Activated CD4-positive, alpha-beta T cell treated with anti-CD3 and anti-CD28 coated beads, Interleukin-2, amount 50 U/mL, for 24 hours (primary cell): ENCODE measurements at regions not wholly inside any gene's neighbourhood (a gene's known extent, or its start where the extent isn't known, plus 50 kb on each side); places are given as distances from the start of the nearest gene placed in this dataset.
"Not testable (repeated sequence)": the region's sequence is repeated elsewhere in the genome, so short reads cannot be mapped to it uniquely, and the experiment has no call there.

Experiments
- DNase-seq, 2 donors: peaks; one replicate each; pipeline ENCODE4 v3.0.0-alpha.2; 2020; ENCODE audit warnings: low read depth in 1 of 2, low spot score in 1 of 2

DNA sequence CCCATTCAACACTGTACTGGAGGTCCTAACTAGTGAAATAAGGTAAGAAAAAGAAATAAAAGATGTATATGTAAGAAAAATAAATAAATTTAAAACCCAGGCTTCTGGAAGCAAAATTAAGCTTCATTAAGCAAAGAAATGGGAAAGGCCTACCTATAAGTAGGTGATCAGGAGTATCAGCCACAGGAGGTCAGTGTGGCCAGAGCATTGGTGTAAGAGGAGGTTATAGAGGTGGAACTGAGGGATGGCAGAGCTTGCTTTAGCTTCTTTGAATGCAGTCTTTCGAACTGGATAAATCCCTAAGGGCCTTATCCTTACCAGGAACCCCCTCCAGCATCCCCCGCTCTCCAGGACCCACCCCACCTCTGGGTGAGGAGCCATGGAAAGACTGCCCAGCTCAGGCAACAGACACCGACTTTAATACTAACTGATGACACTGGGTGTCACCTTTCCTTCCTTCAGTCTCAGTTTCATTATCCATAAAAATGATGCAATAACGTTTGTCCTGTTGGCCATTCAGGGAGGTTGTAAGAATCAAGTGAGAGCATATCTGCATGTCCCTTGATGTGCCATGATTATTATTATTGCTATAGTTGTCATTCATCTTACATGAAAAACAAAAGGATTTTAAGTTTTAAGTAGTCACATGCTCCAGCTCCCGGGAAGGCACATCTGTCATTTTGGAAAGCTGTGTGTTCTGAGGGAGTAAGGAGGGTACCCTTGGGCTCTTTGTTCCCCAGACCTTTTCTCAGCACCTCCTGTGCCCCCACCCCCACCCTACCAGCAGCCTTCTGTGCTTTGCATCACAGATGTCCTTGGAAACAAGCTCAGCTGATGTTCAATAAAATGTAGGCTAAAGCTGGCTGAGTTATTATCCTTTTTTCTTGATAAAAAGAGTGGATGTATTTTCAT, 50.8 kb upstream of the CTNNA1 start:
- DNase-seq = no peak

GRCh38 chr5:138701678-138702077, 51.5 kb upstream of the CTNNA1 start:
- DNase-seq = no peak

GRCh38 chr5:138700581-138701362, 52.5 kb upstream of the CTNNA1 start:
- DNase-seq = no peak

DNA sequence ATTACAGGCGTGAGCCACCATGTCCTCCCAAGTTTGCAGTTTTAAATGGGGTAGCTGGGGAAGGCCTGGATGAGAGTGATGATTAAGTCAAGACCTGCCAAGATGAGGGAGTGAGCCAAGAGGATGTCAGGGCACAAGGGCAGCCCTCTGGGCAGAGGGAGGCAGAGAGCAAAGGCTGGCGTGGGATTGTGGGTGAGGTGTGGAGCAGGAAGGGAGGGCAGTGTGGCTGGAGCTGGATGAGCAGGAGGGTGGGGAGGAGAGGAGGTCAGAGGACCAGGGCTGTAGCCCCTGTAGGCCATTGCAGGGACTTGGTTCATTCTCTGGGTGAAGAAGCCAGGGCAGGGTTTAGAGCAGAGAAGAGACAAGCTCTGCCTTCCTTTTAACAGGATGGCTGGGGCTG, 53.7 kb upstream of the CTNNA1 start:
- no peak for DNase-seq

- no peak for DNase-seq
Observed at GRCh38 chr5:138698713-138699112, 54.5 kb upstream of the CTNNA1 start.

DNA sequence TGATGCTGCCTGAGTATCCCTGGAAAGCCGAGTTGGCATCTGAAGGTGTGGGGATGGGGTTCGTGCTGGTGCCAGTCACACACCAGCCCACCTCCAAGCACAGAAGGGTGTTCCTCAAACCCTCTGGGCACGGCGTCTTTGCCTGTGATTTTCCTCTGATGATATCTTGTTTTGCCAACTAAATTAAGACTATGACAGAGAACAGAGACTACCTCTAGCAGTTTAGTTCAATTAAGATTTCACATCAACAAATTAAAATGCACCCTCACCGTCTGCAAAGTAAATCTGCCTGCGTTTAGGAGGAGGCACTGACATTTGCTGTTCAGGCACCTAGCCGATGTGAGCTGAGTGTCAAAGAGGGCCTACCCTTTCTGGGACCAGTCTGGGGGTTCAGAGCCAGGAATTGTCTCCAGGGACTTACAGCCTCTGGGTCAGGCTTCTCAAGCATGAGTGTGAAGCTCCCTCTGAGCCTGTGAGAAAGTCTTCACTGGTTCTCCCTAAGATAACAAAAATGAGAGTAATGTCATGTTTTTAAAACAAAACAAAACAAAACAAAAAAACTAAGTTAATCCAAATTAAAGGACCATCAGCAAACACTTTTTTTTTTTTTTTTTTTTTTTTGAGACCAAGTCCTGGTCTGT, 55.4 kb upstream of the CTNNA1 start:
- no peak for DNase-seq

- no peak for DNase-seq
Observed at GRCh38 chr5:138696501-138696900, 56.7 kb upstream of the CTNNA1 start.

DNA sequence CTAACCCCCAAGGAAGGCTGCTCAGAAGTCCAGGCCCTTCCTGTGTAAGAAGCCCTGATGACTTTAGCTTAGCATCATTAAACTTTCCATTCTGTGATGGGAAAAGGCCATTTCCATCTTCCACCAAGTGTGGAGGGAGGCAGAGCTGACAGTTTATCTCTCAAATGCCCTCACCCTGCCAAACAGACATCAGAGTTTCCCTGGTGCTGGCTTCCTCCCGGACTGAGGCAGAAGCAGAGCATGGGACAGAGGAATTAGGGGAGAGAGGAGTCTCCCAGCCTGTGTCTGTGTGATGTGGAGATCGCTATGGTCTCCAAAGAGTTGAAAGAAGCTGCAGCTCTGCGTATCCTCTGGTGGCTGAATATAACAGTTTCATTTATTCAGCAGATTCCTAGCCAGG, 57.4 kb upstream of the CTNNA1 start:
- DNase-seq = no peak

- no peak for DNase-seq
Observed at GRCh38 chr5:138694146-138694545, 59.1 kb upstream of the CTNNA1 start.

DNA sequence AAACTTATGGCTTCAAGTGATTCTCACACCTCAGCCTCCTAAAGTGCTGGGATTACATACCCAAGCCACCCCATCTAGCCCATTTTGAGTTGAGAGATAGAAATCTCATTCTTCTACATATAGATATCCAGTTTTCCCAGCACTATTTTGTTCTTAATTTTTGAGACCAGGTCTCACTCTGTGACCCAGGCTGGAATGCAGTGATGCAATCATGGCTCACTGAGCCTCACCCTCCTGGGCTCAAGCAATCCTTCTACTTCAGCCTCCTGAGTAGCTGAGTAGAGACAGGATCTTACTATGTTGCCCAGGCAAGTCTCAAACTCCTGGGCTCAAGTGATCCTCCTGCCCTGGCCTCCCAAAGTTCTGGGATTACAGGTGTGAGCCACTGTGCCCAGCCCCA, 60.9 kb upstream of the CTNNA1 start:
- no peak for DNase-seq

- DNase-seq = no peak
Observed at GRCh38 chr5:138686668-138687067, 66.6 kb upstream of the CTNNA1 start.

DNA sequence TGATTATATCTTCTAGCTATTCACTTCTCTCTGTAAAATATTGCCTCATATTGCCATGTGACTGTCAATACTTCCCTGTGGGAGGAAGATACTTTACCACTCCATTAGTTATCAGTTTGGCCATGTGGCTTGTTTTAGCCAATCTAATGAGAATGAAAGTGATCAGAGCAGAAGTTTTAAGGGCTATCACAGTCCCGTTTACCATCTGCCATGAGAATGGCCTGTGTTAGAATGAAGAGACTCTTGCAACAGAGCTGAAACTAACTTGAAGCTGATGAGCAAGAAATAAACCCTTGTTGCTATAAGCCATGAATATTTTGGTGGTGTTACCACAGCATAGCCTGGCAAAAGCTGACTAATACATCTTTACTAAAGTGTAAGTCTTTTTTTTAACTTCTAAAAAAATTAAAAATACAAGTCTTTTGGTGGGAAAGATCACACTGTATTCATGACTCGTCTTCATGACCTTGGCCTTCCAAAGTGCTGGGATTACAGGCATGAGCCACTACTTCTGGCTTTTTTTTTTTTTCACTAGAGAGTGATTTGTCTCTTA, 68.0 kb upstream of the CTNNA1 start:
- DNase-seq = no peak

- DNase-seq = not testable (repeated sequence)
Observed at GRCh38 chr5:138682462-138682861, 70.8 kb upstream of the CTNNA1 start.

DNA sequence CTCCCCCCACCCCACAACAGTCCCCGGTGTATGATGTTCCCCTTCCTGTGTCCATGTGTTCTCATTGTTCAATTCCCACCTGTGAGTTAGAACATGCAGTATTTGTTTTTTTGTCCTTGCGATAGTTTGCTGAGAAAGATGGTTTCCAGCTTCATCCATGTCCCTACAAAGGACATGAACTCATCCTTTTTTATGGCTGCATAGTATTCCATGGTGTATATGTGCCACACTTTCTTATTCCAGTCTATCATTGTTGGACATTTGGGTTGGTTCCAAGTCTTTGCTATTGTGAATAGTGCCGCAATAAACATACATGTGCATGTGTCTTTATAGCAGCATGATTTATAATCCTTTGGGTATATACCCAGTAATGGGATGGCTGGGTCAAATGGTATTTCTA, 74.4 kb upstream of the CTNNA1 start:
- not testable (repeated sequence) for DNase-seq

- no peak for DNase-seq
Observed at GRCh38 chr5:138677782-138678181, 75.4 kb upstream of the CTNNA1 start.

- DNase-seq = no peak
Observed at GRCh38 chr5:138676556-138677193, 76.5 kb upstream of the CTNNA1 start.

DNA sequence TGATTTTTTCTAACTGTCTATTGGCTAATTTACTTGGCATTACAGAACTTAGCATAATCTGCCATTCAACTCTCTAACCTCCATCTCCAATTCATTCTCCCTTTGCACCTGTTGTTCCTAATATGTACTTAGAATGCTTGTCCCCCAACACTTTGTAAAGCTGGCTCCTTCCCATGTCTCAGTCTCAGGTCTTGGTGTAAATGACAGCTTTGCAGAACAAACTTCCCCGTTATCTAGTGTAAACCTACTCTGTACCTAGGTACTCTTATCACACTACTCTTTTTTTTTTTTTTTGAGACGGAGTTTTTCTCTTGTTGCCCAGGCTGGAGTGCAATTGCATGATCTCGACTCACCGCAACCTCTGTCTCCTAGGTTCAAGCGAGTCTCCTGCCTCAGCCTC, 77.2 kb upstream of the CTNNA1 start:
- DNase-seq = no peak

DNA sequence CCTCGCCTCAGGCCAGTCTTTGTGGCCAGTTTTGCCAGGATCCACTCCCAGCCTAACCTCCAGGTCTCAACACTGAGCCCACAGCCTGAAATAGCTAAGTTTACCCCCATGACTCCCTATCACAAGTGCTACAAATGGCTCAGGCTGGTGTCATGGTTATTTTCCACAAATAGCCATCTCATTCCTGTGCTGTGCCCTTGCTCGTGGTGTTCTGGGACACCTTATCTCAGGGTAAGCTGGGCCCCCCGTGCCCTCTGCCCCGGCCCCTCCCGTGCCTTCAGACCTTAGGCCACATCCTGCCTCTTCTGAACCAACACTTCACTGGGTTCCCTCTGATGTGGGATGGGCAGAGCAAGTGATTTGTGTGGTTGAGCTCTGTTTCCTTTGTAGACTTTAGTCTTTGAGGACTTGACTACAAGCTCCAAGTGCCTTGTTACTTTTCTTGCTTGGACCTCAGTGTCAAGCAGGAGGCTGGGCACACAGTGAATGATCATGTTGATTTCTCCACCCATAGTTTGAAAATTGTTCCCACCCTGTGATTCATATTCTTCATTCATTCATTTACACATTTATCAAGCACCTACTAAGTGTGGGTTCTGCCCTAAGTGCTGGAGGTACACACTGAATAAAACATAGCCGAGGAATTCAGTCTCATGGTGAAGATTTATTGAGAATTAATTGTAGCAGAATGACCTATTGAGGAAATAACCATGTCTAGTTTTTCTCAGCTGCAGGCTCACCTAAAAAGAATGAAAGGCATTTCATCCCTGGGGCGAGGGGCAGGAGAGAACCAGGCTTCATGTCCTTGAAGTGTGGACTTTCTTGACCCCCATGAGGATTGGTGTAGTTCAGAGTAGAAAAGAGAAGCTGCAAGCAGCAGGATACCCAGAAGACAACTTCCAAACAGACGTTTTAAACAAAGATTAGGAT, 84.5 kb upstream of the CTNNA1 start:
- no peak for DNase-seq

GRCh38 chr5:138667782-138668331, 85.4 kb upstream of the CTNNA1 start:
- DNase-seq = not testable (repeated sequence)
